Gastroesophageal sphincter (tissue), 4 donors: ENCODE measurements at regions not wholly inside any gene's neighbourhood (a gene's known extent, or its start where the extent isn't known, plus 50 kb on each side); places are given as distances from the start of the nearest gene placed in this dataset.
"Not testable (repeated sequence)": the region's sequence is repeated elsewhere in the genome, so short reads cannot be mapped to it uniquely, and the experiment has no call there.

Source experiments
- ATAC-seq: fragments of 150-250 bp; one replicate; pipeline ENCODE4 v1.9.1; 2016; ENCODE audit warnings: mild to moderate bottlenecking, moderate library complexity
- H3K27ac ChIP-seq, 4 donors: fragments of 200-600 bp; sonication (generic) in 3 of 4; 1 replicate in 3 of 4; 2 replicates in 1 of 4; pipeline ENCODE4 v1.5.1; 2016 to 2019
- H3K27me3 ChIP-seq: fragments of 200-600 bp; sonication (generic); one replicate; pipeline ENCODE4 v1.5.1; 2019
- H3K36me3 ChIP-seq, 2 donors: fragments of 200-600 bp; sonication (generic); one replicate each; pipeline ENCODE4 v1.5.1; 2019; ENCODE audit warnings: control low read depth in 1 of 2
- H3K4me1 ChIP-seq, 3 donors: fragments of 200-600 bp; sonication (generic); 1 replicate in 2 of 3; 2 replicates in 1 of 3; pipeline ENCODE4 v1.5.1; 2016 to 2019; ENCODE audit warnings: control low read depth in 2 of 3
- H3K4me3 ChIP-seq, 2 donors: fragments of 200-600 bp; sonication (generic); one replicate each; pipeline ENCODE4 v1.5.1; 2019; ENCODE audit warnings: mild to moderate bottlenecking in 1 of 2, moderate library complexity in 1 of 2
- H3K9me3 ChIP-seq, 3 donors: fragments of 200-600 bp; sonication (generic); one replicate each; pipeline ENCODE4 v1.5.1; 2017 to 2019; ENCODE audit warnings: control low read depth in 2 of 3
- CTCF ChIP-seq, 4 experiments: fragments of 200-600 bp in 2 of 4; fragments of 450-650 bp in 2 of 4; sonication (generic) in 1 of 4; IDR thresholded peaks; one replicate each; pipeline ENCODE4 v1.5.1; 2017 to 2019; ENCODE audit warnings: antibody characterized with exemption in 4 of 4, mild to moderate bottlenecking in 2 of 4, moderate library complexity in 2 of 4
- EP300 ChIP-seq: sonication (generic); formaldehyde crosslinking; IDR thresholded peaks from one replicate; pipeline ENCODE4 v1.6.1; 2017; ENCODE audit warnings: antibody characterized with exemption, mild to moderate bottlenecking
- POLR2A ChIP-seq, 2 donors: fragments of 450-650 bp; IDR thresholded peaks; one replicate each; pipeline ENCODE4 v1.6.1; 2017; ENCODE audit warnings: antibody characterized with exemption in 2 of 2, mild to moderate bottlenecking in 2 of 2, moderate library complexity in 1 of 2
- POLR2AphosphoS5 ChIP-seq: sonication (generic); formaldehyde crosslinking; IDR thresholded peaks from one replicate; pipeline ENCODE4 v1.6.1; 2017; ENCODE audit warnings: antibody characterized with exemption
- WGBS, 2 donors: methylation state at CpG; one replicate each; pipeline ENCODE4 v1.1.5; 2018; ENCODE audit warnings: low coverage in 1 of 2; 5-methylcytosine and 5-hydroxymethylcytosine counted together

- H3K4me3 ChIP-seq: no peak overlapping the region
These were observed 162.9 kb upstream of the SLC24A3 start for GRCh38 chr20:19049514-19049913.

GRCh38 chr20:19056909-19057308 is 155.5 kb upstream of the SLC24A3 start:
- no peaks in the 10 kb centered on the region for H3K36me3 ChIP-seq
- TF ChIP-seq EP300 (no peak), CTCF (IDR thresholded peaks at IDR 0.05) (no peak), POLR2AphosphoS5 (no peak), POLR2A (IDR thresholded peaks at IDR 0.05) (no peak)
- H3K27ac ChIP-seq: no peak overlapping the region
- no peaks in the 10 kb centered on the region for H3K27me3 ChIP-seq
- 100% methylated on average over 1 to 3 of the region's 3 CpGs for WGBS, 2 donors
- H3K4me3 ChIP-seq: no peak overlapping the region
- no peaks in the 10 kb centered on the region for H3K4me1 ChIP-seq
- peaks cover 0 to 37% (median 0%) of the 10 kb centered on the region in 3 donors for H3K9me3 ChIP-seq
- no peak for ATAC-seq

More at GRCh38 chr20:19049514-19049913, 162.9 kb upstream of the SLC24A3 start:
- H3K27ac ChIP-seq: peak overlapping the region in 3 of 4 donors; percentile 50 to 56 (median 53)
- H3K4me1 ChIP-seq: peaks cover 2 to 31% (median 18%) of the 10 kb centered on the region in 3 donors
- 0 to 69% methylated on average over 1 to 4 of the region's 7 CpGs for WGBS, 2 donors
- H3K9me3 ChIP-seq: no peaks in the 10 kb centered on the region
- TF ChIP-seq POLR2A (IDR thresholded peaks at IDR 0.05): no peak
- TF ChIP-seq POLR2AphosphoS5: no peak
- TF ChIP-seq CTCF (IDR thresholded peaks at IDR 0.05): no peak
- TF ChIP-seq EP300: no peak
- no peak for ATAC-seq
- H3K36me3 ChIP-seq: no peaks in the 10 kb centered on the region
- H3K27me3 ChIP-seq: no peaks in the 10 kb centered on the region

GRCh38 chr20:19064788-19065187 is 147.7 kb upstream of the SLC24A3 start:
- H3K36me3 ChIP-seq, H3K4me1 ChIP-seq, H3K27me3 ChIP-seq, ATAC-seq, H3K27ac ChIP-seq, H3K4me3 ChIP-seq: not testable (repeated sequence)
- 88 to 91% methylated on average over 1 to 4 of the region's 4 CpGs for WGBS, 2 donors
- peaks cover 0 to 36% (median 0%) of the 10 kb centered on the region in 3 donors for H3K9me3 ChIP-seq

- no peak overlapping the region for H3K4me3 ChIP-seq
- no peak for ATAC-seq
- H3K36me3 ChIP-seq: no peaks in the 10 kb centered on the region
- 86 to 100% methylated on average over 1 of the region's 1 CpG for WGBS, 2 donors
- H3K9me3 ChIP-seq: peaks cover 0 to 11% (median 0%) of the 10 kb centered on the region in 3 donors
- TF ChIP-seq POLR2AphosphoS5 (no peak), CTCF (IDR thresholded peaks at IDR 0.05) (no peak), EP300 (no peak), POLR2A (IDR thresholded peaks at IDR 0.05) (no peak)
- H3K4me1 ChIP-seq: no peaks in the 10 kb centered on the region
- no peak overlapping the region for H3K27ac ChIP-seq
- H3K27me3 ChIP-seq: no peaks in the 10 kb centered on the region
These were observed 144.5 kb upstream of the SLC24A3 start for GRCh38 chr20:19067986-19068385.

GRCh38 chr20:19070026-19070425 is 142.4 kb upstream of the SLC24A3 start:
- Histone ChIP-seq H3K27ac (no peak overlapping the region), H3K9me3 (peaks cover 0 to 7% (median 0%) of the 10 kb centered on the region in 3 donors), H3K4me3 (no peak overlapping the region), H3K4me1 (no peaks in the 10 kb centered on the region), H3K27me3 (no peaks in the 10 kb centered on the region), H3K36me3 (no peaks in the 10 kb centered on the region)
- no peak for ATAC-seq
- TF ChIP-seq POLR2AphosphoS5 (no peak), POLR2A (IDR thresholded peaks at IDR 0.05) (no peak)
- WGBS, 2 donors: 78% methylated on average over 3 to 4 of the region's 6 CpGs

GRCh38 chr20:19070681-19071445 is 141.6 kb upstream of the SLC24A3 start:
- no peak overlapping the region for H3K27ac ChIP-seq
- ATAC-seq: no peak
- no peaks in the 10 kb centered on the region for H3K4me1 ChIP-seq
- H3K36me3 ChIP-seq: no peaks in the 10 kb centered on the region
- no peaks in the 10 kb centered on the region for H3K27me3 ChIP-seq
- no peaks in the 10 kb centered on the region for H3K9me3 ChIP-seq
- TF ChIP-seq POLR2A (IDR thresholded peaks at IDR 0.05) (no peak), POLR2AphosphoS5 (no peak), CTCF (IDR thresholded peaks at IDR 0.05) (no peak), EP300 (no peak)
- 50 to 63% methylated on average over 2 of the region's 3 CpGs for WGBS, 2 donors
- H3K4me3 ChIP-seq: no peak overlapping the region
